MCF 10A (cell line): ENCODE measurements at regions not wholly inside any gene's neighbourhood (a gene's known extent, or its start where the extent isn't known, plus 50 kb on each side); places are given as distances from the start of the nearest gene placed in this dataset.

Source experiments
- BruUV-seq: library from RNA; stranded (reverse); fragments of 400-500 nt; replicated peaks from 2 replicates; lab custom pipeline; 2021; lab: Mats Ljungman, UMichigan
- CTCF ChIA-PET: fragments of 300-600 bp; sonication (Branson Sonifier 250); formaldehyde crosslinking; extraction: SDS; loops from one replicate; lab custom pipeline; 2021; ENCODE audit warnings: antibody characterized with exemption, inconsistent platforms; lab: Yijun Ruan, JAX
- POLR2A ChIA-PET: fragments of 300-600, 350-650 bp; sonication (Branson Sonifier 250); formaldehyde crosslinking; extraction: SDS; loops from one replicate; lab custom pipeline; 2020; ENCODE audit warnings: antibody characterized with exemption, inconsistent platforms; lab: Yijun Ruan, JAX
- DNase-seq: peaks from one replicate; pipeline ENCODE4 v3.0.0-alpha.2; 2018; ENCODE audit not compliant: unreplicated experiment
- H3K27ac Mint-ChIP-seq: one replicate; pipeline ENCODE4 v1.8.0; 2022; ENCODE audit warnings: mild to moderate bottlenecking, low read depth, mixed read lengths; ENCODE audit not compliant: unreplicated experiment
- H3K27me3 Mint-ChIP-seq: one replicate; pipeline ENCODE4 v1.8.0; 2022; ENCODE audit warnings: mixed read lengths; ENCODE audit not compliant: insufficient read depth, unreplicated experiment
- H3K36me3 Mint-ChIP-seq: one replicate; pipeline ENCODE4 v1.8.0; 2022; ENCODE audit warnings: mild to moderate bottlenecking, moderate library complexity, mixed read lengths; ENCODE audit not compliant: insufficient read depth, unreplicated experiment
- H3K4me1 Mint-ChIP-seq: one replicate; pipeline ENCODE4 v1.8.0; 2022; ENCODE audit warnings: mixed read lengths; ENCODE audit not compliant: insufficient read depth, unreplicated experiment
- H3K4me3 Mint-ChIP-seq: one replicate; pipeline ENCODE4 v1.8.0; 2022; ENCODE audit warnings: mild to moderate bottlenecking, moderate library complexity, mixed read lengths; ENCODE audit not compliant: unreplicated experiment
- H3K9me3 Mint-ChIP-seq: one replicate; pipeline ENCODE4 v1.8.0; 2022; ENCODE audit warnings: mixed read lengths; ENCODE audit not compliant: unreplicated experiment
- intact Hi-C: fragments of 100-400 bp; cut with micrococcal nuclease; formaldehyde crosslinking; loops from 2 replicates; pipeline ENCODE4 v1.14.1; 2022
- TF ChIP-seq, protein P1 (sequence below): fragments of 200-600 bp; IDR thresholded peaks from one replicate; pipeline ENCODE4 v1.8.0; 2022; ENCODE audit warnings: antibody characterized with exemption, mild to moderate bottlenecking; ENCODE audit not compliant: unreplicated experiment

DNA sequence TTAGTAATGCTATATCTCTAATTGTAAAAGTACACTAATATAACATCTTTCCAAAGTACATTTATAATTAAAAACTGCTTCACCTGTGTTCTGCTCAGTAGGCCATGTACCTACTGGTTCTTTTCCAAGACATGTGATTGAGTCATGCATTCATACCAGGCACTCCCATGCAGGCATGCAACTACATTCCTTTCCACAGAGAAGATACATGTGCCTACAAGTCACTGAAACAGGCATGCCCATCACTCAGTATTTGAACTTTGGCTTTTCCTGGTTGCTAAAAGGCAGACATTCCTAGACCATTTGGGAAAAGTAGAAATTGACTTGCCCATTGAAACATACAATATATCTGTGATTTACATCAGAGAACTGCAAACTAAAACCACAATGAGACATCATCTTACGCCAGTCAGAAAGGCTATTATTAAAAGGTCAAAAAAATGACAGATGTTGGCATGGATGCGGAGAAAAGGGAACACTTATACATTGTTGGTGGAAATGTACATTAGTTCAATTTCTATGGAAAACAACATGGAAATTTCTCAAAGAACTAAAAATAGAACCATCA is 148.3 kb upstream of the MOCS2 start:
- peak; percentile 45 for DNase-seq
- TF ChIP-seq, protein P1, sequence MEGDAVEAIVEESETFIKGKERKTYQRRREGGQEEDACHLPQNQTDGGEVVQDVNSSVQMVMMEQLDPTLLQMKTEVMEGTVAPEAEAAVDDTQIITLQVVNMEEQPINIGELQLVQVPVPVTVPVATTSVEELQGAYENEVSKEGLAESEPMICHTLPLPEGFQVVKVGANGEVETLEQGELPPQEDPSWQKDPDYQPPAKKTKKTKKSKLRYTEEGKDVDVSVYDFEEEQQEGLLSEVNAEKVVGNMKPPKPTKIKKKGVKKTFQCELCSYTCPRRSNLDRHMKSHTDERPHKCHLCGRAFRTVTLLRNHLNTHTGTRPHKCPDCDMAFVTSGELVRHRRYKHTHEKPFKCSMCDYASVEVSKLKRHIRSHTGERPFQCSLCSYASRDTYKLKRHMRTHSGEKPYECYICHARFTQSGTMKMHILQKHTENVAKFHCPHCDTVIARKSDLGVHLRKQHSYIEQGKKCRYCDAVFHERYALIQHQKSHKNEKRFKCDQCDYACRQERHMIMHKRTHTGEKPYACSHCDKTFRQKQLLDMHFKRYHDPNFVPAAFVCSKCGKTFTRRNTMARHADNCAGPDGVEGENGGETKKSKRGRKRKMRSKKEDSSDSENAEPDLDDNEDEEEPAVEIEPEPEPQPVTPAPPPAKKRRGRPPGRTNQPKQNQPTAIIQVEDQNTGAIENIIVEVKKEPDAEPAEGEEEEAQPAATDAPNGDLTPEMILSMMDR, result no peak
- H3K9me3 Mint-ChIP-seq, result no peaks in the 10 kb centered on the region
- POLR2A ChIA-PET, result interaction anchor here (1.0 to 1.9 kb wide), 3 partner anchors 9 to 148 kb away, joined by 3 to 6 read pairs (median 4); partner anchors contain the start of gene MOCS2
- intact Hi-C loops, result no loop called here
- no peaks in the 10 kb centered on the region for H3K36me3 Mint-ChIP-seq
- no TSS peak for BruUV-seq
- H3K4me1 Mint-ChIP-seq, result peaks cover 32% of the 10 kb centered on the region
- peak overlapping the region; percentile 74 for H3K27ac Mint-ChIP-seq
- CTCF ChIA-PET, result no interaction called here
- H3K27me3 Mint-ChIP-seq, result no peaks in the 10 kb centered on the region
- H3K4me3 Mint-ChIP-seq, result no peak overlapping the region

- intact Hi-C loops, result no loop called here
- H3K9me3 Mint-ChIP-seq, result no peaks in the 10 kb centered on the region
- H3K27ac Mint-ChIP-seq, result no peak overlapping the region
- TF ChIP-seq, protein P1, result no peak
- no peaks in the 10 kb centered on the region for H3K27me3 Mint-ChIP-seq
- no peak for DNase-seq
- H3K4me3 Mint-ChIP-seq, result no peak overlapping the region
- H3K36me3 Mint-ChIP-seq, result no peaks in the 10 kb centered on the region
- peaks cover 20% of the 10 kb centered on the region for H3K4me1 Mint-ChIP-seq
- ChIA-PET POLR2A (interaction anchor here (0.6 to 1.6 kb wide), 3 partner anchors 10 to 223 kb away, joined by 3 read pairs; no protein-coding TSS in a partner anchor), CTCF (interaction anchor here (1.3 to 1.6 kb wide), 2 partner anchors 89 to 970 kb away, joined by 4 to 5 read pairs; no protein-coding TSS in a partner anchor)
- BruUV-seq, result no TSS peak
Observed at GRCh38 chr5:53259176-53259575, 149.6 kb upstream of the MOCS2 start.

GRCh38 chr5:53260446-53260845 is 150.9 kb upstream of the MOCS2 start:
- TF ChIP-seq, protein P1, result no peak
- ChIA-PET CTCF (interaction anchor here (0.5 to 1.5 kb wide), 5 partner anchors 15 to 172 kb away, joined by 3 to 4 read pairs (median 3); no protein-coding TSS in a partner anchor), POLR2A (no interaction called here)
- BruUV-seq, result no TSS peak
- intact Hi-C loops, result loop anchor here (5.0 kb wide), 1 partner anchor 42 kb away; no protein-coding TSS in a partner anchor
- Mint-ChIP-seq H3K36me3 (no peaks in the 10 kb centered on the region), H3K4me1 (peaks cover 28% of the 10 kb centered on the region), H3K27ac (no peak overlapping the region), H3K4me3 (no peak overlapping the region), H3K27me3 (no peaks in the 10 kb centered on the region), H3K9me3 (peaks cover 2% of the 10 kb centered on the region)
- no peak for DNase-seq

DNA sequence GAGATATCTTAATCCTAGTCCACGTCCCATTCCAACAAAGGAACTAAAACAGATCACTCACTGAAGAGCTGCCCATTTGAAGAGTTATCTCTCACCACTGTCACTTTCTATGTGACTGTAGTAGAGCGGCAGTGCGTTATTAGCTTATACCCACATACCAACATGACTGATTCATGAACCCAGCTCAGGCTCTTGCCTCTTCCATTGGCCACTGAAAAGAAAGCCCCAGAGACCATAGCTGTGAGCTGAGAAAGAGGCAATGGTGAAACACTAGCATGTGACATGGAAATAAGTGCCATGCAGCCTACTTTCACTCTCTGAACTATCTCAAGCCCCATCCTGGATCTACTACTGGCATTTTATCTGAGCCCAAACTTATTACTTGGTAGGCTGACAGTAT is 151.7 kb upstream of the MOCS2 start:
- POLR2A ChIA-PET, result no interaction called here
- no TSS peak for BruUV-seq
- Mint-ChIP-seq H3K4me3 (no peak overlapping the region), H3K9me3 (peaks cover 7% of the 10 kb centered on the region), H3K27me3 (no peaks in the 10 kb centered on the region), H3K4me1 (peaks cover 32% of the 10 kb centered on the region), H3K27ac (no peak overlapping the region), H3K36me3 (no peaks in the 10 kb centered on the region)
- intact Hi-C loops, result loop anchor here (5.0 kb wide), 1 partner anchor 41 kb away; no protein-coding TSS in a partner anchor
- CTCF ChIA-PET, result interaction anchor here (0.5 to 1.5 kb wide), 11 partner anchors 15 to 1813 kb away, joined by 3 to 5 read pairs (median 4); no protein-coding TSS in a partner anchor
- DNase-seq, result no peak
- TF ChIP-seq, protein P1, result no peak
